Keratinocyte (primary cell): ENCODE measurements at regions not wholly inside any gene's neighbourhood (a gene's known extent, or its start where the extent isn't known, plus 50 kb on each side); places are given as distances from the start of the nearest gene placed in this dataset.

Experiments used
- DNase-seq: peaks from one replicate; pipeline ENCODE4 v3.0.0-alpha.2; 2011; ENCODE audit warnings: low read depth, missing footprints, low spot score
- FAIRE-seq: peaks from 2 replicates; lab custom pipeline; 2011; peaks lifted over from hg19 to GRCh38; lab: Jason Lieb, UNC
- H2AFZ ChIP-seq: 2 replicates; pipeline ENCODE4 v1.6.0; 2012; ENCODE audit warnings: low read length, control low read depth, inconsistent platforms; ENCODE audit not compliant: control insufficient read depth
- H3K27ac ChIP-seq: 2 replicates; pipeline ENCODE4 v1.5.1; 2011; ENCODE audit warnings: low read length; ENCODE audit not compliant: control insufficient read depth, insufficient read depth
- H3K27me3 ChIP-seq: 3 replicates; pipeline ENCODE4 v1.6.0; 2011; ENCODE audit warnings: low read length; ENCODE audit not compliant: control insufficient read depth, insufficient read depth; ENCODE audit errors: extremely low read depth
- H3K36me3 ChIP-seq, 2 experiments: 2 replicates in 1 of 2; 3 replicates in 1 of 2; pipeline ENCODE4 v1.5.1; 2011; ENCODE audit warnings: low read length in 2 of 2, mild to moderate bottlenecking in 1 of 2; ENCODE audit not compliant: control insufficient read depth in 2 of 2, insufficient read depth in 2 of 2; ENCODE audit errors: extremely low read depth in 1 of 2
- H3K4me1 ChIP-seq: 3 replicates; pipeline ENCODE4 v1.5.1; 2011; ENCODE audit warnings: low read length; ENCODE audit not compliant: control insufficient read depth, insufficient read depth; ENCODE audit errors: extremely low read depth
- H3K4me2 ChIP-seq: 3 replicates; pipeline ENCODE4 v1.6.0; 2011; ENCODE audit warnings: low read depth, low read length; ENCODE audit not compliant: control insufficient read depth, insufficient read depth; ENCODE audit errors: extremely low read depth
- H3K4me3 ChIP-seq, 3 experiments: fragments of 200-600 bp in 1 of 3; sonication (generic) in 1 of 3; 2 replicates in 2 of 3; 3 replicates in 1 of 3; pipeline ENCODE4 v1.5.1; 2011 to 2016; ENCODE audit warnings: low read length in 3 of 3, mild to moderate bottlenecking in 3 of 3, control low read depth in 2 of 3, inconsistent platforms in 1 of 3, low read depth in 1 of 3, mixed read lengths in 1 of 3, mixed run types in 1 of 3, moderate library complexity in 1 of 3; ENCODE audit not compliant: control insufficient read depth in 2 of 3, insufficient read depth in 2 of 3; ENCODE audit errors: extremely low read depth in 1 of 3
- H3K79me2 ChIP-seq: 2 replicates; pipeline ENCODE4 v1.6.0; 2012; ENCODE audit warnings: low read length; ENCODE audit not compliant: control insufficient read depth, insufficient read depth
- H3K9ac ChIP-seq: 3 replicates; pipeline ENCODE4 v1.6.0; 2011; ENCODE audit warnings: low read length; ENCODE audit not compliant: control insufficient read depth, insufficient read depth; ENCODE audit errors: extremely low read depth
- H3K9me1 ChIP-seq: 3 replicates; pipeline ENCODE4 v1.6.0; 2011; ENCODE audit warnings: low read length; ENCODE audit not compliant: control insufficient read depth, insufficient read depth; ENCODE audit errors: extremely low read depth
- H3K9me3 ChIP-seq: 2 replicates; pipeline ENCODE4 v1.5.1; 2012; ENCODE audit warnings: low read depth, low read length; ENCODE audit not compliant: control insufficient read depth
- H4K20me1 ChIP-seq: 3 replicates; pipeline ENCODE4 v1.6.0; 2011; ENCODE audit warnings: low read length; ENCODE audit not compliant: control insufficient read depth, insufficient read depth; ENCODE audit errors: extremely low read depth
- CTCF ChIP-seq, 3 experiments: IDR thresholded peaks in 1 of 3; conservative IDR thresholded peaks in 1 of 3; optimal IDR thresholded peaks in 1 of 3; 2 replicates in 2 of 3; 3 replicates in 1 of 3; pipeline versions ENCODE3 to v1.5.1; 2011; ENCODE audit warnings: low read length in 3 of 3, mild to moderate bottlenecking in 3 of 3, moderate library complexity in 2 of 3, control low read depth in 1 of 3, inconsistent platforms in 1 of 3; ENCODE audit not compliant: insufficient read depth in 2 of 3; ENCODE audit errors: extremely low read depth in 1 of 3
- EZH2 ChIP-seq: IDR thresholded peaks from one replicate; pipeline ENCODE4 v1.6.1; 2012; ENCODE audit warnings: inconsistent platforms, mild to moderate bottlenecking, low read length, moderate library complexity
- dilution Hi-C: fragments of 300-500 bp; cut with MboI; formaldehyde crosslinking; loops from one replicate; pipeline ENCODE4 v1.7.0; 2020; ENCODE audit warnings: low sequenced_read_pairs; ENCODE audit not compliant: extremely low pct_ligation_motif_present

- FAIRE-seq: no peak
- H4K20me1 ChIP-seq: no peaks in the 10 kb centered on the region
- no peaks in the 10 kb centered on the region for H3K4me1 ChIP-seq
- no peaks in the 10 kb centered on the region for H3K9me1 ChIP-seq
- dilution Hi-C loops: no loop called here
- no peaks in the 10 kb centered on the region for H3K79me2 ChIP-seq
- DNase-seq: no peak
- H3K36me3 ChIP-seq: no peaks in the 10 kb centered on the region
- no peak overlapping the region for H2AFZ ChIP-seq
- TF ChIP-seq CTCF (optimal IDR thresholded peaks at IDR 0.05 in 1 of 3, IDR thresholded peaks at IDR 0.05 in 1 of 3, conservative IDR thresholded peaks at IDR 0.05 in 1 of 3; ENCODE audit: extremely low read depth in 1 of 3, insufficient read depth in 2 of 3, low read length in 3 of 3): no peak
- TF ChIP-seq EZH2: no peak
- no peak overlapping the region for H3K27ac ChIP-seq
- H3K27me3 ChIP-seq: no peaks in the 10 kb centered on the region
- H3K9ac ChIP-seq: no peak overlapping the region
- no peak overlapping the region for H3K4me3 ChIP-seq
- H3K9me3 ChIP-seq: no peaks in the 10 kb centered on the region
- no peak overlapping the region for H3K4me2 ChIP-seq
Measured at GRCh38 chr11:87484566-87484965, 446.8 kb downstream of the TMEM135 start.

- no peak for TF ChIP-seq EZH2
- TF ChIP-seq CTCF (optimal IDR thresholded peaks at IDR 0.05 in 1 of 3, IDR thresholded peaks at IDR 0.05 in 1 of 3, conservative IDR thresholded peaks at IDR 0.05 in 1 of 3; ENCODE audit: extremely low read depth in 1 of 3, insufficient read depth in 2 of 3, low read length in 3 of 3): no peak
- Histone ChIP-seq H3K4me2 (no peak overlapping the region), H3K27me3 (no peaks in the 10 kb centered on the region), H3K9ac (no peak overlapping the region), H3K9me1 (no peaks in the 10 kb centered on the region), H2AFZ (no peak overlapping the region), H3K36me3 (no peaks in the 10 kb centered on the region), H3K9me3 (no peaks in the 10 kb centered on the region), H3K79me2 (no peaks in the 10 kb centered on the region), H4K20me1 (no peaks in the 10 kb centered on the region), H3K4me3 (no peak overlapping the region), H3K27ac (no peak overlapping the region), H3K4me1 (no peaks in the 10 kb centered on the region)
- dilution Hi-C loops: no loop called here
- no peak for FAIRE-seq
- no peak for DNase-seq
Measured at GRCh38 chr11:87477321-87477720, 439.6 kb downstream of the TMEM135 start.
